ENCODE measurements at regions not wholly inside any gene's neighbourhood (a gene's known extent, or its start where the extent isn't known, plus 50 kb on each side); places are given as distances from the start of the nearest gene placed in this dataset.

GRCh38 chr2:128835342-128835855 is 516.7 kb upstream of the HS6ST1 start:
- Histone ChIP-seq H3K27me3 (replicated peaks; ENCODE audit: insufficient read depth, low read depth, low read length, poor library complexity) (peaks cover 5% of the 10 kb centered on the region), H3K4me3 (ENCODE audit: low read depth, low read length, poor library complexity, severe bottlenecking) (no peak overlapping the region), H3K9me3 (ENCODE audit: low read depth, low read length, poor library complexity, severe bottlenecking) (no peaks in the 10 kb centered on the region), H3K27ac (ENCODE audit: low read depth, low read length, poor library complexity, severe bottlenecking) (no peak overlapping the region), H3K36me3 (ENCODE audit: insufficient read depth, low read length, poor library complexity, severe bottlenecking) (no peaks in the 10 kb centered on the region), H3K4me1 (ENCODE audit: insufficient read depth, low read length, poor library complexity, severe bottlenecking) (no peaks in the 10 kb centered on the region)
- TF ChIP-seq, protein P1, sequence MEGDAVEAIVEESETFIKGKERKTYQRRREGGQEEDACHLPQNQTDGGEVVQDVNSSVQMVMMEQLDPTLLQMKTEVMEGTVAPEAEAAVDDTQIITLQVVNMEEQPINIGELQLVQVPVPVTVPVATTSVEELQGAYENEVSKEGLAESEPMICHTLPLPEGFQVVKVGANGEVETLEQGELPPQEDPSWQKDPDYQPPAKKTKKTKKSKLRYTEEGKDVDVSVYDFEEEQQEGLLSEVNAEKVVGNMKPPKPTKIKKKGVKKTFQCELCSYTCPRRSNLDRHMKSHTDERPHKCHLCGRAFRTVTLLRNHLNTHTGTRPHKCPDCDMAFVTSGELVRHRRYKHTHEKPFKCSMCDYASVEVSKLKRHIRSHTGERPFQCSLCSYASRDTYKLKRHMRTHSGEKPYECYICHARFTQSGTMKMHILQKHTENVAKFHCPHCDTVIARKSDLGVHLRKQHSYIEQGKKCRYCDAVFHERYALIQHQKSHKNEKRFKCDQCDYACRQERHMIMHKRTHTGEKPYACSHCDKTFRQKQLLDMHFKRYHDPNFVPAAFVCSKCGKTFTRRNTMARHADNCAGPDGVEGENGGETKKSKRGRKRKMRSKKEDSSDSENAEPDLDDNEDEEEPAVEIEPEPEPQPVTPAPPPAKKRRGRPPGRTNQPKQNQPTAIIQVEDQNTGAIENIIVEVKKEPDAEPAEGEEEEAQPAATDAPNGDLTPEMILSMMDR (conservative IDR thresholded peaks at IDR 0.05; ENCODE audit: low read depth, low read length) = no peak
- TF ChIP-seq EZH2 (IDR thresholded peaks at IDR 0.05; ENCODE audit: borderline replicate concordance, low read depth, low read length, poor library complexity, severe bottlenecking) = no peak
- no peak for DNase-seq (ENCODE audit: low spot score)
- POLR2A ChIA-PET (ENCODE audit: low non-redundant PET) = no interaction called here
- CTCF ChIA-PET = no interaction called here
- BruUV-seq (replicated peaks) = no TSS peak
- intact Hi-C loops (cut with micrococcal nuclease; ENCODE audit: unreplicated experiment) = no loop called here

DNA sequence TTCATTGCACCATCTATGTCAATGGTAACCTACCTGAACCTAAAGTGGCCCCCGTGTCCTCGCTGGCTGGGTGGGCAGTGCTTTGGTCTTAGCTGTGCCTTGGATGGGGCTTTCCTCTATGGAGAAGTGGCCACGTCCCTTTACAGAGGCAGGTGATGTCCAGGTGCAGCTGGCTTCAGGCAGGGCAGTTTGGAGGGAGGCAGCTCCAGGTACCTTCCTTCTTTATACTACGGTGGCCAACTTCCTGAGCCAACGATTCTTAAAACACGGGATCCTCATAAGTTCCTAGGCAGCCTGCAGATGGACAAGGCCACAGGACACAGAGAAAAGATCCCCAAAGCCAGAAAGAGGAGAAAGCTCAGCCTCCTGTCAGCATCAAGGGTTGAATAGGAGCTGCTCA is 517.3 kb upstream of the HS6ST1 start:
- Histone ChIP-seq H3K4me3 (ENCODE audit: low read depth, low read length, poor library complexity, severe bottlenecking) (no peak overlapping the region), H3K36me3 (ENCODE audit: insufficient read depth, low read length, poor library complexity, severe bottlenecking) (no peaks in the 10 kb centered on the region), H3K4me1 (ENCODE audit: insufficient read depth, low read length, poor library complexity, severe bottlenecking) (no peaks in the 10 kb centered on the region), H3K9me3 (ENCODE audit: low read depth, low read length, poor library complexity, severe bottlenecking) (no peaks in the 10 kb centered on the region), H3K27ac (ENCODE audit: low read depth, low read length, poor library complexity, severe bottlenecking) (no peak overlapping the region), H3K27me3 (replicated peaks; ENCODE audit: insufficient read depth, low read depth, low read length, poor library complexity) (peaks cover 5% of the 10 kb centered on the region)
- BruUV-seq (replicated peaks) = no TSS peak
- ChIA-PET CTCF (no interaction called here), POLR2A (ENCODE audit: low non-redundant PET) (no interaction called here)
- no peak for TF ChIP-seq EZH2 (IDR thresholded peaks at IDR 0.05; ENCODE audit: borderline replicate concordance, low read depth, low read length, poor library complexity, severe bottlenecking)
- TF ChIP-seq, protein P1 (conservative IDR thresholded peaks at IDR 0.05; ENCODE audit: low read depth, low read length) = no peak
- DNase-seq (ENCODE audit: low spot score) = no peak
- intact Hi-C loops (cut with micrococcal nuclease; ENCODE audit: unreplicated experiment) = no loop called here

GRCh38 chr2:128836559-128837100 is 518.0 kb upstream of the HS6ST1 start:
- Histone ChIP-seq H3K9me3 (ENCODE audit: low read depth, low read length, poor library complexity, severe bottlenecking) (no peaks in the 10 kb centered on the region), H3K27me3 (replicated peaks; ENCODE audit: insufficient read depth, low read depth, low read length, poor library complexity) (peaks cover 8% of the 10 kb centered on the region), H3K27ac (ENCODE audit: low read depth, low read length, poor library complexity, severe bottlenecking) (no peak overlapping the region), H3K36me3 (ENCODE audit: insufficient read depth, low read length, poor library complexity, severe bottlenecking) (no peaks in the 10 kb centered on the region), H3K4me3 (ENCODE audit: low read depth, low read length, poor library complexity, severe bottlenecking) (no peak overlapping the region), H3K4me1 (ENCODE audit: insufficient read depth, low read length, poor library complexity, severe bottlenecking) (no peaks in the 10 kb centered on the region)
- intact Hi-C loops (cut with micrococcal nuclease; ENCODE audit: unreplicated experiment) = no loop called here
- ChIA-PET CTCF (no interaction called here), POLR2A (ENCODE audit: low non-redundant PET) (no interaction called here)
- TF ChIP-seq EZH2 (IDR thresholded peaks at IDR 0.05; ENCODE audit: borderline replicate concordance, low read depth, low read length, poor library complexity, severe bottlenecking) = no peak
- TF ChIP-seq, protein P1 (conservative IDR thresholded peaks at IDR 0.05; ENCODE audit: low read depth, low read length) = no peak
- no peak for DNase-seq (ENCODE audit: low spot score)
- no TSS peak for BruUV-seq (replicated peaks)

All from A673 (cell line).